Ascending aorta (tissue), 2 donors: ENCODE measurements at regions not wholly inside any gene's neighbourhood (a gene's known extent, or its start where the extent isn't known, plus 50 kb on each side); places are given as distances from the start of the nearest gene placed in this dataset.

ENCODE experiments used
- DNase-seq, 2 donors: peaks; one replicate each; pipeline ENCODE4 v3.0.0-alpha.2; 2019; ENCODE audit warnings: low spot score in 2 of 2
- H3K27ac ChIP-seq, 2 donors: fragments of 200-600 bp; sonication (generic); one replicate each; pipeline ENCODE4 v1.5.1; 2016 to 2017; ENCODE audit warnings: mild to moderate bottlenecking in 1 of 2
- H3K27me3 ChIP-seq: fragments of 200-600 bp; sonication (generic); one replicate; pipeline ENCODE4 v1.5.1; 2017
- H3K36me3 ChIP-seq, 2 donors: fragments of 200-600 bp; sonication (generic); one replicate each; pipeline ENCODE4 v1.5.1; 2016
- H3K4me1 ChIP-seq, 2 donors: fragments of 200-600 bp; sonication (generic); one replicate each; pipeline ENCODE4 v1.5.1; 2016 to 2017; ENCODE audit warnings: mild to moderate bottlenecking in 1 of 2
- H3K4me3 ChIP-seq, 2 donors: fragments of 200-600 bp; sonication (generic); one replicate each; pipeline ENCODE4 v1.5.1; 2016 to 2017; ENCODE audit warnings: mild to moderate bottlenecking in 1 of 2
- H3K9me3 ChIP-seq, 2 donors: fragments of 200-600 bp; sonication (generic); one replicate each; pipeline ENCODE4 v1.5.1; 2016
- intact Hi-C: fragments of 100-400 bp; cut with DNase I; formaldehyde crosslinking; loops from one replicate; pipeline ENCODE4 v1.15.1; 2023
- TF ChIP-seq, protein P1 (sequence below), 3 experiments: fragments of 200-600 bp in 2 of 3; fragments of 450-650 bp in 1 of 3; sonication (generic) in 2 of 3; IDR thresholded peaks; one replicate each; pipeline ENCODE4 v1.5.1; 2016 to 2019; ENCODE audit warnings: antibody characterized with exemption in 3 of 3, mild to moderate bottlenecking in 1 of 3, moderate library complexity in 1 of 3

DNA sequence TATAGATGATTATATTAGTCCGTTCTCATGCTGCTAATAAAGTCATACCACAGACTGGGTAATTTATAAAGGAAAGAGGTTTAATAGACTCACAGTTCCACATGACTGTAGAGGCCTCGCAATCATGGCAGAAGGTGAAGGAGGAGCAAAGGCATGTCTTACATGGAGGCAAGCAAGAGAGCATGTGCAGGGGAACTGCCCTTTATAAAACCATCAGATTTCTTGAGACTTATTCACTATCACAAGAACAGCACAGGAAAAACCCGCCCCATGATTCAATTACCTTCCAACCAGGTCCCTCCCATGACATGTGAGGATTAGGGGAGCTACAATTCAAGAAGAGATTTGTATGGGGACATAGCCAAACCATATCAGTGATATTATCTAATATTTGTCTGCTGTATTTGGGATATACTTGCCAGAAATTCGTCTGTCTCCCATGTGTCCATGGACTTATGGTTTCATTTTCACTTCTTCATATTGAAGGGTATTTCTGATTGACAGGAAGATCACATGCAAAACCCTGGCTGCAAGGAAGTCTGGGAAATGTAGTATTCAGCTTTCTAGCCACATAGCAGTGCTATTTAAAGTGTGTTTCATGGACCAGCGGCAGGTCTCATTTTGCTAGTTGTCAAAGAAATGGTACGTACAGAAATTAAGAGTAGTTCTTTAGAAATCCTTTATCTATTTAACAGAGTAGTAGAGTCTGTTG, 50.5 kb upstream of the PAK5 start:
- no peak overlapping the region for H3K4me3 ChIP-seq
- no peak overlapping the region for H3K27ac ChIP-seq
- no peak for DNase-seq
- intact Hi-C loops, result no loop called here
- H3K36me3 ChIP-seq, result no peaks in the 10 kb centered on the region
- no peaks in the 10 kb centered on the region for H3K9me3 ChIP-seq
- TF ChIP-seq, protein P1, sequence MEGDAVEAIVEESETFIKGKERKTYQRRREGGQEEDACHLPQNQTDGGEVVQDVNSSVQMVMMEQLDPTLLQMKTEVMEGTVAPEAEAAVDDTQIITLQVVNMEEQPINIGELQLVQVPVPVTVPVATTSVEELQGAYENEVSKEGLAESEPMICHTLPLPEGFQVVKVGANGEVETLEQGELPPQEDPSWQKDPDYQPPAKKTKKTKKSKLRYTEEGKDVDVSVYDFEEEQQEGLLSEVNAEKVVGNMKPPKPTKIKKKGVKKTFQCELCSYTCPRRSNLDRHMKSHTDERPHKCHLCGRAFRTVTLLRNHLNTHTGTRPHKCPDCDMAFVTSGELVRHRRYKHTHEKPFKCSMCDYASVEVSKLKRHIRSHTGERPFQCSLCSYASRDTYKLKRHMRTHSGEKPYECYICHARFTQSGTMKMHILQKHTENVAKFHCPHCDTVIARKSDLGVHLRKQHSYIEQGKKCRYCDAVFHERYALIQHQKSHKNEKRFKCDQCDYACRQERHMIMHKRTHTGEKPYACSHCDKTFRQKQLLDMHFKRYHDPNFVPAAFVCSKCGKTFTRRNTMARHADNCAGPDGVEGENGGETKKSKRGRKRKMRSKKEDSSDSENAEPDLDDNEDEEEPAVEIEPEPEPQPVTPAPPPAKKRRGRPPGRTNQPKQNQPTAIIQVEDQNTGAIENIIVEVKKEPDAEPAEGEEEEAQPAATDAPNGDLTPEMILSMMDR (IDR thresholded peaks at IDR 0.05), result no peak
- no peaks in the 10 kb centered on the region for H3K4me1 ChIP-seq
- no peaks in the 10 kb centered on the region for H3K27me3 ChIP-seq
